ENCODE measurements at regions not wholly inside any gene's neighbourhood (a gene's known extent, or its start where the extent isn't known, plus 50 kb on each side); places are given as distances from the start of the nearest gene placed in this dataset.

DNA sequence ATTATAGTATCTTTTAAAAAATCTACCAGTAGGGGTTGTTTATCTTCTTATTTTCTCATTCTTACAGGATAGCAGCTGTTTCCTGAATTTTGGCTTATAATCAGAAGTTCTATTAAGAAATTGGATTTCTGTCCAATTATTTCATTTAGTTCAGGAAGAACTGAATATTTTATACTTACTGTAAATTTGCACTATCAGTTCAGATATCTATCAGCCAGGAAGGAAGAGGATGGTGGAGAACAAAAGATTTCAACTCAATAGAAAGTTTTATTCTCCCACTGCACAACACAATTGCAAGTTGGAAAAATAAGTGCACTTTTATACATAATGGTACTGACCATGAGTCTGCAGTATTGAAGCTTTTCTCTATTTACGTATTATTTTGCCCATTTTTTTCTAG, 400.9 kb downstream of the PLOD2 start:
- TF ChIP-seq, protein P1, sequence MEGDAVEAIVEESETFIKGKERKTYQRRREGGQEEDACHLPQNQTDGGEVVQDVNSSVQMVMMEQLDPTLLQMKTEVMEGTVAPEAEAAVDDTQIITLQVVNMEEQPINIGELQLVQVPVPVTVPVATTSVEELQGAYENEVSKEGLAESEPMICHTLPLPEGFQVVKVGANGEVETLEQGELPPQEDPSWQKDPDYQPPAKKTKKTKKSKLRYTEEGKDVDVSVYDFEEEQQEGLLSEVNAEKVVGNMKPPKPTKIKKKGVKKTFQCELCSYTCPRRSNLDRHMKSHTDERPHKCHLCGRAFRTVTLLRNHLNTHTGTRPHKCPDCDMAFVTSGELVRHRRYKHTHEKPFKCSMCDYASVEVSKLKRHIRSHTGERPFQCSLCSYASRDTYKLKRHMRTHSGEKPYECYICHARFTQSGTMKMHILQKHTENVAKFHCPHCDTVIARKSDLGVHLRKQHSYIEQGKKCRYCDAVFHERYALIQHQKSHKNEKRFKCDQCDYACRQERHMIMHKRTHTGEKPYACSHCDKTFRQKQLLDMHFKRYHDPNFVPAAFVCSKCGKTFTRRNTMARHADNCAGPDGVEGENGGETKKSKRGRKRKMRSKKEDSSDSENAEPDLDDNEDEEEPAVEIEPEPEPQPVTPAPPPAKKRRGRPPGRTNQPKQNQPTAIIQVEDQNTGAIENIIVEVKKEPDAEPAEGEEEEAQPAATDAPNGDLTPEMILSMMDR (IDR thresholded peaks at IDR 0.05) = no peak
- no peak for TF ChIP-seq POLR2A (IDR thresholded peaks at IDR 0.05)

Data from body of pancreas (tissue), 4 donors.